ENCODE measurements at regions not wholly inside any gene's neighbourhood (a gene's known extent, or its start where the extent isn't known, plus 50 kb on each side); places are given as distances from the start of the nearest gene placed in this dataset.
"Not testable (repeated sequence)": the region's sequence is repeated elsewhere in the genome, so short reads cannot be mapped to it uniquely, and the experiment has no call there.

GRCh38 chr7:56374666-56375065, 258.4 kb upstream of the NUPR2 start:
- not testable (repeated sequence) for TF ChIP-seq CTCF (conservative IDR thresholded peaks at IDR 0.05); EZH2 (IDR thresholded peaks at IDR 0.05; ENCODE audit: low read depth)

Data from PC-9 (cell line).